IMR-90 (cell line): ENCODE measurements at regions not wholly inside any gene's neighbourhood (a gene's known extent, or its start where the extent isn't known, plus 50 kb on each side); places are given as distances from the start of the nearest gene placed in this dataset.

ENCODE experiments used
- ATAC-seq: fragments of 200-7000 bp; cut with Tn5 transposase; 2 replicates; pipeline ENCODE4 v1.9.1; 2020; ENCODE audit warnings: low read depth, mild to moderate bottlenecking, moderate library complexity
- BruUV-seq: library from RNA; stranded (reverse); fragments of 400-500 nt; replicated peaks from 2 replicates; lab custom pipeline; 2021; lab: Mats Ljungman, UMichigan
- CTCF ChIA-PET: fragments of 300-600 bp; formaldehyde crosslinking; extraction: SDS; loops from one replicate; lab custom pipeline; 2021; ENCODE audit warnings: antibody characterized with exemption; lab: Yijun Ruan, JAX
- POLR2A ChIA-PET: fragments of 300-600 bp; sonication (Branson Sonifier 250); formaldehyde crosslinking; loops from one replicate; lab custom pipeline; 2022; ENCODE audit warnings: antibody characterized with exemption; ENCODE audit not compliant: unreplicated experiment; lab: Charles Lee
- DNase-seq: peaks from one replicate; pipeline ENCODE4 v3.0.0; 2013
- H2AFZ ChIP-seq: replicated peaks from 2 replicates; pipeline ENCODE3; 2013; ENCODE audit warnings: low read length, mild to moderate bottlenecking; ENCODE audit not compliant: poor library complexity
- H2AK5ac ChIP-seq: 2 replicates; pipeline ENCODE4 v1.6.1; 2013; ENCODE audit warnings: low read depth, low read length, inconsistent platforms
- H2AK9ac ChIP-seq: replicated peaks from 2 replicates; pipeline ENCODE3; 2013; ENCODE audit warnings: mild to moderate bottlenecking, low read depth, low read length, moderate library complexity; ENCODE audit not compliant: poor library complexity
- H2BK120ac ChIP-seq: 2 replicates; pipeline ENCODE4 v1.6.1; 2013; ENCODE audit warnings: low read depth, low read length, inconsistent platforms
- H2BK15ac ChIP-seq: 3 replicates; pipeline ENCODE4 v1.6.1; 2013; ENCODE audit warnings: low read depth, low read length, inconsistent platforms
- H2BK20ac ChIP-seq: 2 replicates; pipeline ENCODE4 v1.6.1; 2013; ENCODE audit warnings: low read depth, mild to moderate bottlenecking, inconsistent platforms, low read length, moderate library complexity
- H2BK5ac ChIP-seq: 2 replicates; pipeline ENCODE4 v1.6.1; 2013; ENCODE audit warnings: mild to moderate bottlenecking, low read depth, low read length, inconsistent platforms; ENCODE audit not compliant: poor library complexity, severe bottlenecking
- H3K14ac ChIP-seq: replicated peaks from 2 replicates; pipeline ENCODE4 v1.6.1; 2013; ENCODE audit warnings: low read depth, low read length, inconsistent platforms
- H3K18ac ChIP-seq: 2 replicates; pipeline ENCODE4 v1.6.1; 2013; ENCODE audit warnings: low read depth, low read length, control low read depth
- H3K23ac ChIP-seq: 2 replicates; pipeline ENCODE4 v1.6.1; 2013; ENCODE audit warnings: low read depth, low read length, inconsistent platforms
- H3K27ac ChIP-seq: 2 replicates; pipeline ENCODE4 v1.5.1; 2013; ENCODE audit warnings: mild to moderate bottlenecking, control low read depth, low read length; ENCODE audit not compliant: insufficient read depth
- H3K27me3 ChIP-seq: 2 replicates; pipeline ENCODE4 v1.6.1; 2013; ENCODE audit warnings: low read length; ENCODE audit not compliant: control insufficient read depth, insufficient read depth
- H3K36me3 ChIP-seq: 2 replicates; pipeline ENCODE4 v1.6.1; 2013; ENCODE audit warnings: low read length, mixed read lengths; ENCODE audit not compliant: control insufficient read depth, insufficient read depth
- H3K4ac ChIP-seq: 2 replicates; pipeline ENCODE4 v1.6.1; 2013; ENCODE audit warnings: low read depth, low read length, inconsistent platforms
- H3K4me1 ChIP-seq: 2 replicates; pipeline ENCODE4 v1.6.1; 2013; ENCODE audit warnings: low read length, mixed read lengths; ENCODE audit not compliant: control insufficient read depth, insufficient read depth
- H3K4me2 ChIP-seq: 2 replicates; pipeline ENCODE4 v1.6.1; 2013; ENCODE audit warnings: low read depth, mild to moderate bottlenecking, control low read depth, low read length, moderate library complexity
- H3K4me3 ChIP-seq: 2 replicates; pipeline ENCODE4 v1.5.1; 2013; ENCODE audit warnings: low read depth, mild to moderate bottlenecking, control low read depth, low read length, moderate library complexity; ENCODE audit not compliant: insufficient read depth
- H3K56ac ChIP-seq: 2 replicates; pipeline ENCODE4 v1.6.1; 2013; ENCODE audit warnings: low read length, inconsistent platforms; ENCODE audit not compliant: insufficient read depth; ENCODE audit errors: extremely low read depth
- H3K79me1 ChIP-seq, 2 experiments: 2 replicates each; pipeline ENCODE4 v1.6.1; 2013; ENCODE audit warnings: low read length in 2 of 2, inconsistent platforms in 1 of 2, low read depth in 1 of 2
- H3K9ac ChIP-seq: 2 replicates; pipeline ENCODE4 v1.6.1; 2013; ENCODE audit warnings: low read depth, low read length, control low read depth
- H3K9me1 ChIP-seq: 2 replicates; pipeline ENCODE4 v1.6.1; 2013; ENCODE audit warnings: low read length, inconsistent platforms; ENCODE audit not compliant: insufficient read depth
- H3K9me3 ChIP-seq: 2 replicates; pipeline ENCODE4 v1.6.1; 2013; ENCODE audit warnings: low read length; ENCODE audit not compliant: control insufficient read depth, insufficient read depth
- H4K20me1 ChIP-seq: 2 replicates; pipeline ENCODE4 v1.6.1; 2013; ENCODE audit warnings: low read length, inconsistent platforms; ENCODE audit not compliant: insufficient read depth
- H4K5ac ChIP-seq: 2 replicates; pipeline ENCODE4 v1.6.1; 2013; ENCODE audit warnings: mild to moderate bottlenecking, low read depth, low read length, control low read depth
- H4K8ac ChIP-seq, 2 experiments: 2 replicates each; pipeline ENCODE4 v1.6.1; 2013; ENCODE audit warnings: low read depth in 2 of 2, low read length in 2 of 2, control low read depth in 1 of 2, inconsistent platforms in 1 of 2
- H4K91ac ChIP-seq: 2 replicates; pipeline ENCODE4 v1.6.1; 2013; ENCODE audit warnings: low read depth, low read length, inconsistent platforms; ENCODE audit not compliant: insufficient read depth
- CEBPB ChIP-seq: IDR thresholded peaks from 2 replicates; pipeline ENCODE4 v1.6.1; 2012; ENCODE audit warnings: low read depth, low read length, improper control_type of control experiment
- ELK1 ChIP-seq: fragments of 150-350 bp; IDR thresholded peaks from 2 replicates; pipeline ENCODE4 v1.6.1; 2016; ENCODE audit warnings: low read depth, mild to moderate bottlenecking, low read length, moderate library complexity, borderline replicate concordance
- FOS ChIP-seq: fragments of 150-350 bp; IDR thresholded peaks from 2 replicates; pipeline ENCODE4 v1.6.1; 2016; ENCODE audit warnings: low read depth, low read length
- MAFK ChIP-seq: IDR thresholded peaks from 2 replicates; pipeline ENCODE4 v1.6.1; 2012; ENCODE audit warnings: low read depth, low read length, improper control_type of control experiment
- POLR2A ChIP-seq: IDR thresholded peaks from 2 replicates; pipeline ENCODE4 v1.6.1; 2012; ENCODE audit warnings: mild to moderate bottlenecking, low read depth, low read length
- RCOR1 ChIP-seq: IDR thresholded peaks from 2 replicates; pipeline ENCODE4 v1.6.1; 2012; ENCODE audit warnings: mild to moderate bottlenecking, low read length, improper control_type of control experiment; ENCODE audit not compliant: insufficient replicate concordance
- WGBS, 2 experiments: methylation state at CpG; one replicate each; pipeline versions ENCODE4 v1.1.5 to v1.1.7; 2013; ENCODE audit warnings: missing lambda C conversion rate in 2 of 2; ENCODE audit not compliant: insufficient read length in 1 of 2; ENCODE audit errors: extremely low coverage in 2 of 2; 5-methylcytosine and 5-hydroxymethylcytosine counted together
- dilution Hi-C: fragments of 300-500 bp; cut with HindIII; formaldehyde crosslinking; loops from one replicate; pipeline ENCODE4 v1.14.3; 2018; ENCODE audit warnings: low sequenced_read_pairs; ENCODE audit not compliant: unreplicated experiment
- in situ Hi-C: fragments of 300-500 bp; cut with MboI; formaldehyde crosslinking; loops from 3 replicates; pipeline ENCODE4 v1.14.3; 2019; ENCODE audit warnings: low sequenced_read_pairs, inconsistent platforms, mixed read lengths
- intact Hi-C: fragments of 100-400 bp; cut with micrococcal nuclease; formaldehyde crosslinking; loops from 2 replicates; pipeline ENCODE4 v1.10.0; 2022

DNA sequence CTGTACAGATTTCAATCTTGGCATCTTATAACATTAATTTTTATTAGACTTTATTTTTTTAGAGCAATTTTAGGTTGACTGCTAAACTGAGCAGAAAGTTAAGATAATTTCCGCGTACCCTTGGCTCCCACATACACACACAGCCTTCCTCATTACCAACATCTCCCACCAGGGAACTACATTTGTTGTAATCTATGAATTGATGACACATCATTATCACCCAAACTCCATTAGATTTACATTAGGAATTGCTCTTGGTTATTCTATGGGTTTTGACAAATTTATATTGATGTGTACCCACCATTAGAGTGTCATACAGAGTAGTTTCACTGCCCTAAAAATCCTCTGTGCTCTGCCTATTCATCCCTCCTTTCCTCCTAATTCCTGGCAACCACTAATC is 56.4 kb upstream of the GRIK3 start:
- Histone ChIP-seq H2AFZ (no peak overlapping the region), H3K9me1 (no peaks in the 10 kb centered on the region), H3K27ac (no peak overlapping the region), H2AK5ac (no peak overlapping the region), H3K9ac (no peak overlapping the region), H4K8ac (no peak overlapping the region), H3K4me2 (no peak overlapping the region), H2BK15ac (no peak overlapping the region), H2BK120ac (no peak overlapping the region), H3K23ac (no peak overlapping the region), H3K56ac (no peak overlapping the region), H3K4ac (no peak overlapping the region), H3K4me3 (no peak overlapping the region), H4K91ac (no peak overlapping the region), H4K5ac (no peak overlapping the region), H3K4me1 (no peaks in the 10 kb centered on the region), H3K14ac (no peak overlapping the region), H3K9me3 (no peaks in the 10 kb centered on the region), H3K27me3 (no peaks in the 10 kb centered on the region), H3K79me1 (no peaks in the 10 kb centered on the region), H3K36me3 (no peaks in the 10 kb centered on the region), H2BK20ac (no peak overlapping the region), H3K18ac (no peak overlapping the region), H2AK9ac (no peak overlapping the region), H2BK5ac (no peak overlapping the region), H4K20me1 (no peaks in the 10 kb centered on the region)
- in situ Hi-C loops = no loop called here
- no peak for TF ChIP-seq CEBPB
- no peak for TF ChIP-seq FOS
- TF ChIP-seq MAFK = peak; percentile 39; the same call in 1 of the 2 replicates
- TF ChIP-seq RCOR1 = no peak
- TF ChIP-seq POLR2A = no peak
- TF ChIP-seq ELK1 = no peak
- intact Hi-C loops = no loop called here
- ChIA-PET CTCF (no interaction called here), POLR2A (no interaction called here)
- no peak for ATAC-seq
- no peak for DNase-seq
- dilution Hi-C loops = no loop called here
- WGBS, 2 experiments = no CpG with 5 or more reads among the region's 2 CpGs
- BruUV-seq = no TSS peak
